ENCODE measurements at regions not wholly inside any gene's neighbourhood (a gene's known extent, or its start where the extent isn't known, plus 50 kb on each side); places are given as distances from the start of the nearest gene placed in this dataset.

DNA sequence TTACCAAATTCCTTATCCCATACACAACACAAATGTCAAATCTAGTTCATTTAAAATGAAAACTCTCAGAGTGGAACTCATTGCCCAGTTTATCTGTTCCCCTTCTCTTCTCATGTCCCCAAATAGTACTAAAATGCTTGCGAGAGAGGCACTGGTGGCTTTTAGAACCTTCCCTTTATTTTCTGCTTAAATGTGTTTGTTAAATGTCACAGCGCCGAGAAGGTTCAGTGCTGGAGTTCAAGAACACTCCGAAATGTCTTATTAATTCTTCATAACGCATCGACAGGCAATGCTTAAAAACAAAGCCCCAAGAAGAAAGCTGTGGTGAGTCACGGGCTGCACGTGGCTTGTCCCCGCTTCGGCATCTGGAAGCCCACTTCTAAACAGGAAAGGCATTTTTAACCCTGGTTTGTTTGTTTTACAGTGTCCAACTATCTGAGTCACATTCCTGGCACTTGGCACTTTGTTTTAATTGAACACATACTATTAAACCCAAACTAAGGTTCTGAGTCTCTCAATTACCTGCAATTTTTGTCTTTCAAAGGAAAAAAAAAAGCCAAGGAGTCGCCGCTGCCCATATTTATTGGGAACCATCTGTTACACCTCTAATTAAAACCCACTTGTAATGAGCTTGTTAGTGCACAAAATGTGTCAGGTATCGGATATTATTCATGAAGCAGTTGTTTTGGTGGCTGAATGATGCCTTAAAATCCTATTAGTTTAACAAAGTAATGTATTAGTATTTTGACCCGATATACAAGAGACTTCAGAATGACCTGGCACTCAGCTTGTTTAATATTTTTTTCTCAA lies 49.9 kb upstream of the MGMT start:
- Histone ChIP-seq H3K36me3 (ENCODE audit: control insufficient read depth, insufficient read depth, low read length) (no peaks in the 10 kb centered on the region), H3K4me1 (no peaks in the 10 kb centered on the region)

More for the DNA sequence above, 49.9 kb upstream of the MGMT start:
- Histone ChIP-seq H3K9ac (no peak overlapping the region), H3K27ac (peak overlapping the region; percentile 30), H3K4me2 (ENCODE audit: low read length) (no peak overlapping the region), H3K79me2 (no peaks in the 10 kb centered on the region), H3K9me3 (ENCODE audit: control insufficient read depth, low read length) (no peaks in the 10 kb centered on the region), H2AFZ (no peak overlapping the region), H3K27me3 (ENCODE audit: control insufficient read depth, insufficient read depth, low read length) (no peaks in the 10 kb centered on the region), H3K4me3 (ENCODE audit: low read depth, low read length) (no peak overlapping the region)
- TF ChIP-seq, protein P1, sequence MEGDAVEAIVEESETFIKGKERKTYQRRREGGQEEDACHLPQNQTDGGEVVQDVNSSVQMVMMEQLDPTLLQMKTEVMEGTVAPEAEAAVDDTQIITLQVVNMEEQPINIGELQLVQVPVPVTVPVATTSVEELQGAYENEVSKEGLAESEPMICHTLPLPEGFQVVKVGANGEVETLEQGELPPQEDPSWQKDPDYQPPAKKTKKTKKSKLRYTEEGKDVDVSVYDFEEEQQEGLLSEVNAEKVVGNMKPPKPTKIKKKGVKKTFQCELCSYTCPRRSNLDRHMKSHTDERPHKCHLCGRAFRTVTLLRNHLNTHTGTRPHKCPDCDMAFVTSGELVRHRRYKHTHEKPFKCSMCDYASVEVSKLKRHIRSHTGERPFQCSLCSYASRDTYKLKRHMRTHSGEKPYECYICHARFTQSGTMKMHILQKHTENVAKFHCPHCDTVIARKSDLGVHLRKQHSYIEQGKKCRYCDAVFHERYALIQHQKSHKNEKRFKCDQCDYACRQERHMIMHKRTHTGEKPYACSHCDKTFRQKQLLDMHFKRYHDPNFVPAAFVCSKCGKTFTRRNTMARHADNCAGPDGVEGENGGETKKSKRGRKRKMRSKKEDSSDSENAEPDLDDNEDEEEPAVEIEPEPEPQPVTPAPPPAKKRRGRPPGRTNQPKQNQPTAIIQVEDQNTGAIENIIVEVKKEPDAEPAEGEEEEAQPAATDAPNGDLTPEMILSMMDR (IDR thresholded peaks at IDR 0.05): no peak

Measured in parathyroid adenoma (tissue), 2 donors.